HG03095 (cell line): ENCODE measurements at regions not wholly inside any gene's neighbourhood (a gene's known extent, or its start where the extent isn't known, plus 50 kb on each side); places are given as distances from the start of the nearest gene placed in this dataset.
A peak's percentile ranks its signal among the peaks of the same experiment; 100 is the strongest.
"Not testable (repeated sequence)": the region's sequence is repeated elsewhere in the genome, so short reads cannot be mapped to it uniquely, and the experiment has no call there.

Experiments used
- ATAC-seq: cut with Tn5 transposase; IDR thresholded peaks from one replicate; pipeline ENCODE4 v1.9.1; 2021; ENCODE audit warnings: moderate library complexity; ENCODE audit not compliant: unreplicated experiment

- not testable (repeated sequence) for ATAC-seq
Observed at GRCh38 chr1:199095628-199096027, 456.8 kb downstream of the PTPRC start.

- ATAC-seq = no peak
Observed at GRCh38 chr1:199096591-199096990, 457.8 kb downstream of the PTPRC start.

GRCh38 chr1:199098468-199098867 is 459.6 kb downstream of the PTPRC start:
- no peak for ATAC-seq

GRCh38 chr1:199101139-199101538 is 462.3 kb downstream of the PTPRC start:
- ATAC-seq = no peak

- ATAC-seq = no peak
Observed at GRCh38 chr1:199101635-199102034, 462.8 kb downstream of the PTPRC start.

GRCh38 chr1:199102239-199102638 is 463.4 kb downstream of the PTPRC start:
- ATAC-seq = peak; percentile 80

- no peak for ATAC-seq
Observed at GRCh38 chr1:199109160-199109559, 470.3 kb downstream of the PTPRC start.

- ATAC-seq = no peak
Observed at GRCh38 chr1:199112365-199112764, 473.5 kb downstream of the PTPRC start.

GRCh38 chr1:199113265-199113869 is 474.5 kb downstream of the PTPRC start:
- no peak for ATAC-seq

- no peak for ATAC-seq
Observed at GRCh38 chr1:199116488-199116887, 477.6 kb downstream of the PTPRC start.

GRCh38 chr1:199121047-199121446 is 482.2 kb downstream of the PTPRC start:
- no peak for ATAC-seq

- ATAC-seq = no peak
Observed at GRCh38 chr1:199122085-199122484, 483.2 kb downstream of the PTPRC start.

GRCh38 chr1:199122532-199123311 is 483.9 kb downstream of the PTPRC start:
- ATAC-seq = no peak

- no peak for ATAC-seq
Observed at GRCh38 chr1:199123615-199124014, 484.8 kb downstream of the PTPRC start.

GRCh38 chr1:199124351-199124750 is 485.5 kb downstream of the PTPRC start:
- ATAC-seq = no peak

- ATAC-seq = no peak
Observed at GRCh38 chr1:199129247-199129646, 490.4 kb downstream of the PTPRC start.

GRCh38 chr1:199132006-199132405 is 493.2 kb downstream of the PTPRC start:
- no peak for ATAC-seq

GRCh38 chr1:199135901-199136300 is 497.1 kb downstream of the PTPRC start:
- no peak for ATAC-seq

GRCh38 chr1:199138061-199138460 is 499.2 kb downstream of the PTPRC start:
- ATAC-seq = no peak

GRCh38 chr1:199149591-199149990 is 510.8 kb downstream of the PTPRC start:
- no peak for ATAC-seq

GRCh38 chr1:199150756-199151155 is 511.9 kb downstream of the PTPRC start:
- no peak for ATAC-seq

GRCh38 chr1:199151634-199152425 is 513.0 kb downstream of the PTPRC start:
- ATAC-seq = peak; percentile 53
